Mesendoderm (in vitro differentiated cells): ENCODE measurements at regions not wholly inside any gene's neighbourhood (a gene's known extent, or its start where the extent isn't known, plus 50 kb on each side); places are given as distances from the start of the nearest gene placed in this dataset.
"Not testable (repeated sequence)": the region's sequence is repeated elsewhere in the genome, so short reads cannot be mapped to it uniquely, and the experiment has no call there.

Source experiments
- DNase-seq: peaks from one replicate; pipeline ENCODE4 v3.0.0; 2013
- H2AK5ac ChIP-seq: 2 replicates; pipeline ENCODE4 v1.6.1; 2013; ENCODE audit warnings: low read length, inconsistent platforms
- H2BK120ac ChIP-seq: 2 replicates; pipeline ENCODE4 v1.6.1; 2013; ENCODE audit warnings: low read depth, mild to moderate bottlenecking, low read length, moderate library complexity, mixed read lengths
- H2BK15ac ChIP-seq: replicated peaks from 2 replicates; pipeline ENCODE4 v1.6.1; 2013; ENCODE audit warnings: low read depth, mild to moderate bottlenecking, moderate library complexity
- H2BK5ac ChIP-seq: 2 replicates; pipeline ENCODE4 v1.6.1; 2013; ENCODE audit warnings: low read length, inconsistent platforms
- H3K18ac ChIP-seq: 2 replicates; pipeline ENCODE4 v1.6.1; 2013; ENCODE audit warnings: mild to moderate bottlenecking, low read length, mixed read lengths
- H3K23ac ChIP-seq: one replicate; pipeline ENCODE4 v1.6.1; 2013; ENCODE audit warnings: low read length
- H3K27ac ChIP-seq: 2 replicates; pipeline ENCODE4 v1.5.1; 2013; ENCODE audit warnings: low read depth, mild to moderate bottlenecking, inconsistent platforms, low read length, moderate library complexity
- H3K27me3 ChIP-seq: 2 replicates; pipeline ENCODE4 v1.6.1; 2013; ENCODE audit warnings: low read length, control low read depth, mild to moderate bottlenecking, inconsistent platforms; ENCODE audit not compliant: insufficient read depth, poor library complexity
- H3K36me3 ChIP-seq: 2 replicates; pipeline ENCODE4 v1.6.1; 2013; ENCODE audit warnings: low read length, inconsistent platforms; ENCODE audit not compliant: control insufficient read depth, insufficient read depth
- H3K4ac ChIP-seq: one replicate; pipeline ENCODE4 v1.6.1; 2013; ENCODE audit warnings: low read depth, mild to moderate bottlenecking, low read length, moderate library complexity
- H3K4me1 ChIP-seq: 2 replicates; pipeline ENCODE4 v1.6.1; 2013; ENCODE audit warnings: low read depth, low read length, inconsistent platforms; ENCODE audit not compliant: control insufficient read depth
- H3K4me2 ChIP-seq: 2 replicates; pipeline ENCODE4 v1.6.1; 2013; ENCODE audit warnings: low read length
- H3K4me3 ChIP-seq: 2 replicates; pipeline ENCODE4 v1.5.1; 2013; ENCODE audit warnings: mild to moderate bottlenecking, low read length
- H3K56ac ChIP-seq: one replicate; pipeline ENCODE4 v1.6.1; 2013; ENCODE audit warnings: low read length
- H3K79me1 ChIP-seq: 2 replicates; pipeline ENCODE4 v1.6.1; 2013; ENCODE audit warnings: low read length, inconsistent platforms
- H3K79me2 ChIP-seq: 2 replicates; pipeline ENCODE4 v1.6.1; 2013; ENCODE audit warnings: mild to moderate bottlenecking, low read length; ENCODE audit not compliant: control insufficient read depth, insufficient read depth
- H3K9ac ChIP-seq: 2 replicates; pipeline ENCODE4 v1.6.1; 2013; ENCODE audit warnings: low read length, inconsistent platforms
- H4K5ac ChIP-seq: one replicate; pipeline ENCODE4 v1.6.1; 2013; ENCODE audit warnings: low read length
- H4K8ac ChIP-seq: one replicate; pipeline ENCODE4 v1.6.1; 2013; ENCODE audit warnings: low read depth, mild to moderate bottlenecking, control low read depth, low read length, moderate library complexity
- WGBS: extraction: QIAGEN DNeasy Blood & Tissue Kit; methylation state at CpG from one replicate; pipeline ENCODE4 v1.1.7; 2013; ENCODE audit warnings: low lambda C conversion rate, missing lambda C conversion rate; ENCODE audit not compliant: insufficient coverage; ENCODE audit errors: extremely low coverage; 5-methylcytosine and 5-hydroxymethylcytosine counted together

- H3K23ac ChIP-seq, H4K8ac ChIP-seq, H3K27me3 ChIP-seq, H3K4me1 ChIP-seq, H3K18ac ChIP-seq, H3K9ac ChIP-seq, H3K36me3 ChIP-seq, H2BK5ac ChIP-seq, H3K4me3 ChIP-seq, H4K5ac ChIP-seq, H3K79me2 ChIP-seq, H2BK15ac ChIP-seq, H2BK120ac ChIP-seq, H3K4me2 ChIP-seq, H2AK5ac ChIP-seq, H3K56ac ChIP-seq, H3K79me1 ChIP-seq, DNase-seq, H3K4ac ChIP-seq, H3K27ac ChIP-seq: not testable (repeated sequence)
Measured at GRCh38 chr2:37735524-37735910, 64.1 kb upstream of the CDC42EP3 start.

DNA sequence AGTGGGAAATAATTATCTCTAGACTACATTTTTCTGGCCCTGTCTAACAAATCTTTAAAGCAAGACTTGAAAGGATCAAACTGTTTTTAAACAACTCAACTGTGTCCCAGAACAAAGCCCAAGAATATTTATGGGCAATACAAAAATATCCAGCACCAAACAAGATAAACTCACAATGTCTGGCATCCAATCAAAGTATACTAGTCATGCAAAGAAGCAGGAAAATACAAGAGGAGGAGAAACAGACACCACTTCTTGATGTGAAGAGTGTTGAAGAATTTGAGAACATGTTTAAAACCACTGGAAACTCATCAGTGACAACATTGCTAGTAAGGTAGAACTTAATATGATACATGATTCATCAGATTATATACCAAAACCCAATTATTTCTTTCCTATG, 66.1 kb upstream of the CDC42EP3 start:
- Histone ChIP-seq H4K5ac (no peak overlapping the region), H3K4ac (no peak overlapping the region), H3K23ac (no peak overlapping the region), H3K36me3 (no peaks in the 10 kb centered on the region), H3K9ac (no peak overlapping the region), H3K79me2 (no peaks in the 10 kb centered on the region), H2BK15ac (no peak overlapping the region), H3K4me2 (no peak overlapping the region), H3K79me1 (no peaks in the 10 kb centered on the region), H2BK5ac (no peak overlapping the region), H4K8ac (no peak overlapping the region), H3K4me1 (no peaks in the 10 kb centered on the region), H3K27me3 (no peaks in the 10 kb centered on the region), H2BK120ac (no peak overlapping the region), H3K27ac (no peak overlapping the region), H3K56ac (no peak overlapping the region), H3K4me3 (no peak overlapping the region), H2AK5ac (no peak overlapping the region), H3K18ac (no peak overlapping the region)
- no peak for DNase-seq

- Histone ChIP-seq H3K18ac (no peak overlapping the region), H2BK15ac (no peak overlapping the region), H3K9ac (no peak overlapping the region), H3K23ac (no peak overlapping the region), H3K36me3 (no peaks in the 10 kb centered on the region), H3K4me2 (no peak overlapping the region), H4K5ac (no peak overlapping the region), H3K56ac (no peak overlapping the region), H3K27ac (peak overlapping the region; percentile 33), H3K79me1 (no peaks in the 10 kb centered on the region), H2AK5ac (no peak overlapping the region), H3K4ac (no peak overlapping the region), H3K27me3 (no peaks in the 10 kb centered on the region), H2BK120ac (peak overlapping the region; percentile 4), H3K4me1 (no peaks in the 10 kb centered on the region), H2BK5ac (no peak overlapping the region), H3K4me3 (no peak overlapping the region), H4K8ac (no peak overlapping the region), H3K79me2 (no peaks in the 10 kb centered on the region)
- DNase-seq: peak; percentile 60
- WGBS: no CpG with 5 or more reads among the region's 5 CpGs
Measured at GRCh38 chr2:37738266-37738885, 66.9 kb upstream of the CDC42EP3 start.

DNA sequence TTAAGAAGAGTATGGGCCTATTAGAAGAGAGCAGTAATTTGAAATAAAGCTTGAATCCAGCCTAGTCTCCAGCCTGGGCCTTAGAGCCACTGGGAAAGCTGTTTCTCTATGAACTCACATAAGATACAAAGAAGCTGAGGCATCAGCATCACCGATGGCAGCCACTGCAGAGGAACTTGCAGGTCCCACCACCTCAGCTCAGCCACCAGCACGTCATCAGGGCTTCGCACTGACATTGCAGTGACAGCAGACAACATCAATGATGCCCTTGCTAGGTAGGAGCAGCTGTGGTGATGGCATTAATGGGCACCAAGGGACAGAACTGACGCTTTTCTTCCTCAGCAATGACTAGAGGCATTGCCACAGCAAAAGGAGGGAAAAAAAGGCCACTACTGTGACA, 67.7 kb upstream of the CDC42EP3 start:
- Histone ChIP-seq H3K9ac (no peak overlapping the region), H3K23ac (no peak overlapping the region)

DNA sequence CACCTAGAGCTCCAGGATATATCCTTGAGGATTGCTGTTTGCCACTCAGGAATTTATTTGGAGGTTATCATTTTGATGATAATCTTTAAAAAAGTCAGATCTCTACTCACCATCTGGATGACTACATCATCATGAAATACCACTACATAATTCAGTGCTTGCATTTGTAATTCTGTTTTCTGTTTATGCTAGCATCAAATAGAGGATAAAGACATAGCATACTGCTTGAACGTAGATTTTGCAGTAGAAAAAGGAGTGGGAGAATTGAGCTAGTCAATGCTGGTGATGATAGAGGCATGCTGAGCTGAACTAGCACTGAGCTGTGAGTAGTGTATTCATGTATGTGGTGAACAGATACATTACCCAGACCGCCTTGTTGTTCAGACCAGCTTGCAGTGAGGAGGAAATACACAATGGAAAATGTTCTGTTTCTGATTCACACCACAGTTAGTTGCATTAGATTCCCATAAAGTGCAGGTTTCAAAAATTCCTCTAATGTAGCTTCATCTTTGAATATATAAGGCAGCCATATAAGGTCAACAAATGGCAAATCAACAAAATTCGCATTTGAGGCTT, 68.8 kb upstream of the CDC42EP3 start:
- H2BK5ac ChIP-seq: no peak overlapping the region
- no peak overlapping the region for H2BK15ac ChIP-seq
- H2BK120ac ChIP-seq: no peak overlapping the region
- no CpG with 5 or more reads among the region's 3 CpGs for WGBS
- no peak overlapping the region for H3K18ac ChIP-seq
- no peak for DNase-seq
- H3K56ac ChIP-seq: no peak overlapping the region
- H3K4me1 ChIP-seq: no peaks in the 10 kb centered on the region
- H3K9ac ChIP-seq: no peak overlapping the region
- no peaks in the 10 kb centered on the region for H3K36me3 ChIP-seq
- H3K4ac ChIP-seq: no peak overlapping the region
- H3K27me3 ChIP-seq: no peaks in the 10 kb centered on the region
- H3K4me3 ChIP-seq: no peak overlapping the region
- H3K23ac ChIP-seq: no peak overlapping the region
- no peaks in the 10 kb centered on the region for H3K79me2 ChIP-seq
- no peak overlapping the region for H4K5ac ChIP-seq
- H2AK5ac ChIP-seq: no peak overlapping the region
- H3K4me2 ChIP-seq: no peak overlapping the region
- no peaks in the 10 kb centered on the region for H3K79me1 ChIP-seq
- H3K27ac ChIP-seq: no peak overlapping the region
- H4K8ac ChIP-seq: no peak overlapping the region

More for the DNA sequence above, 67.7 kb upstream of the CDC42EP3 start:
- Histone ChIP-seq H3K79me1 (no peaks in the 10 kb centered on the region), H2AK5ac (no peak overlapping the region), H2BK15ac (no peak overlapping the region), H2BK5ac (no peak overlapping the region), H3K27me3 (no peaks in the 10 kb centered on the region), H3K27ac (no peak overlapping the region), H3K79me2 (no peaks in the 10 kb centered on the region), H4K8ac (no peak overlapping the region), H3K4me1 (no peaks in the 10 kb centered on the region), H3K18ac (no peak overlapping the region), H3K4me2 (no peak overlapping the region), H3K4ac (no peak overlapping the region), H2BK120ac (no peak overlapping the region), H4K5ac (no peak overlapping the region), H3K56ac (no peak overlapping the region), H3K36me3 (no peaks in the 10 kb centered on the region), H3K4me3 (no peak overlapping the region)
- no CpG with 5 or more reads among the region's 4 CpGs for WGBS
- DNase-seq: no peak

GRCh38 chr2:37742286-37742685, 70.8 kb upstream of the CDC42EP3 start:
- Histone ChIP-seq H4K8ac (no peak overlapping the region), H3K79me2 (no peaks in the 10 kb centered on the region), H3K4me3 (no peak overlapping the region), H2BK120ac (no peak overlapping the region), H3K36me3 (no peaks in the 10 kb centered on the region), H3K4ac (no peak overlapping the region), H3K27me3 (no peaks in the 10 kb centered on the region), H3K9ac (no peak overlapping the region), H3K18ac (no peak overlapping the region), H3K23ac (no peak overlapping the region), H3K27ac (no peak overlapping the region), H2BK15ac (no peak overlapping the region), H3K4me1 (no peaks in the 10 kb centered on the region), H2BK5ac (no peak overlapping the region), H3K56ac (no peak overlapping the region), H4K5ac (no peak overlapping the region), H3K4me2 (no peak overlapping the region), H3K79me1 (no peaks in the 10 kb centered on the region), H2AK5ac (no peak overlapping the region)
- no peak for DNase-seq
- no CpG with 5 or more reads among the region's 4 CpGs for WGBS
